ENCODE measurements at regions not wholly inside any gene's neighbourhood (a gene's known extent, or its start where the extent isn't known, plus 50 kb on each side); places are given as distances from the start of the nearest gene placed in this dataset. TPM values are rescaled to one million over a fixed set of nuclear protein-coding genes. Genes with fewer than 3 reads are reported as not detected.

Small RNA genes lying in the stretch of these regions (small RNA-seq; reads per million reads assigned to genes)
- not detected for gene AC096711.1

Data from liver (tissue), 1 donor.